Left cardiac atrium (tissue), 4 donors: ENCODE measurements at regions not wholly inside any gene's neighbourhood (a gene's known extent, or its start where the extent isn't known, plus 50 kb on each side); places are given as distances from the start of the nearest gene placed in this dataset.
"Not testable (repeated sequence)": the region's sequence is repeated elsewhere in the genome, so short reads cannot be mapped to it uniquely, and the experiment has no call there.

Experiments
- ATAC-seq, 2 donors: fragments of 200-7000 bp; cut with Tn5 transposase; one replicate each; pipeline ENCODE4 v1.9.1; 2020; ENCODE audit warnings: mild to moderate bottlenecking in 2 of 2, moderate library complexity in 2 of 2
- DNase-seq: peaks from one replicate; pipeline ENCODE4 v3.0.0-alpha.2; 2020
- intact Hi-C, 2 donors: fragments of 100-400 bp; cut with DNase I; formaldehyde crosslinking; loops; one replicate each; pipeline versions ENCODE4 v1.14.1 to v1.15.1; 2022 to 2023
- donor health status: DM: no; HTN: yes; CAD: no.
- donor health status: DM: no; HTN: yes; CAD: no; lungs with severe emphysema.
- donor health status: DM: yes; HTN: yes; CAD: no.
- donor health status: Dilated cardiomyopathy.

GRCh38 chr4:170931321-170931720 lies 841.6 kb upstream of the AADAT start:
- DNase-seq (no peak), ATAC-seq (no peak)
- intact Hi-C loops: no loop called here

GRCh38 chr4:170888660-170889059 lies 798.9 kb upstream of the AADAT start:
- intact Hi-C loops: no loop called here
- no peak for ATAC-seq
- no peak for DNase-seq

- ATAC-seq: no peak
- no peak for DNase-seq
- intact Hi-C loops: no loop called here
Observed at GRCh38 chr4:170887396-170887795, 797.6 kb upstream of the AADAT start.

DNA sequence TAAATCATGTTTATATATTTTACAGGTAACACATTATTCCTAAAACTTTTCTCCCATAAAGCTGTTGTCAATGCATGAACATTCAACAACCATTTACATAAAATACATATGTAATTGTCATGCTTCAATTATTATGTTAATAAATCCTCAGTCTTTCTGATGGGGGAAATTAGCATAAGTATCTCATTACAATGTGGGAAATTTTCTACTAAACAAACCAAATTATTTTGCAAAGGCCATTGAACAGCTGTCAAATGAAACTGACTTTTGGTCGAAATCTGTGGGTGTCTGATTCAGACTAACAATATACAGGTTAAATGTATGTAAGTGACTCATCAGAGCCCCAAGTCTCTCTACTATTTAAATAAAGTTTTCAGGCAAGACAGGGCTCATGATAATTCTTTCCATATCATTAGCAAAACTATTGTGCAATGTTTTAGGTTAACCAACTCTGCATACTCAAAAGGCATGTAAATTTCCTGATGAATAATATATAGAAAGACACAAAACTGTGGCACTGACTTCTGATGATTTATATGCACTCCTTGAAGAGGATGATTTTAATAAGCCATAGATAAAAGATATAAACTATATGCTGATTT lies 795.3 kb upstream of the AADAT start:
- DNase-seq (no peak), ATAC-seq (no peak)
- intact Hi-C loops: no loop called here

- intact Hi-C loops, ATAC-seq, DNase-seq: not testable (repeated sequence)
Observed at GRCh38 chr4:170881646-170882045, 791.9 kb upstream of the AADAT start.

GRCh38 chr4:170875868-170876267 lies 786.1 kb upstream of the AADAT start:
- DNase-seq (no peak), ATAC-seq (no peak)
- intact Hi-C loops: no loop called here

DNA sequence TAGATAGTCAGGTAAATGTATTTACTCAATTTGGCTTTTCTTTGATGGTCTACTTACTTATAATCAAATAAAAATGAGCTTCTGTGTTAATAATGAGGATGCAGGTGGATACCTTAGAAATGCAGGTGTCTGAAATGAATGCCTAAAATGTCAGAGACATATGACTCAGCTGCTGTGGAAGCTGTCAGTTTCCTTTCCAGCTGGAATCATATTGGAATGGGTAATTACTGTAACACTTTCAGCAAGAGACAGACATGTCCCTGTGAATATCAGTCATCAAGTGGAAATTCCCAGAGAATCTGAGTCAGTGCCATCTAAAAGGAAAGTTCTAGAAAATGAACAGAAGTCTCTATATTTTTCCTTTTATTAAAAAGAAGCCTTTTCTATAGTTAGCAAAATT lies 783.0 kb upstream of the AADAT start:
- ATAC-seq (no peak), DNase-seq (no peak)
- intact Hi-C loops: no loop called here

DNA sequence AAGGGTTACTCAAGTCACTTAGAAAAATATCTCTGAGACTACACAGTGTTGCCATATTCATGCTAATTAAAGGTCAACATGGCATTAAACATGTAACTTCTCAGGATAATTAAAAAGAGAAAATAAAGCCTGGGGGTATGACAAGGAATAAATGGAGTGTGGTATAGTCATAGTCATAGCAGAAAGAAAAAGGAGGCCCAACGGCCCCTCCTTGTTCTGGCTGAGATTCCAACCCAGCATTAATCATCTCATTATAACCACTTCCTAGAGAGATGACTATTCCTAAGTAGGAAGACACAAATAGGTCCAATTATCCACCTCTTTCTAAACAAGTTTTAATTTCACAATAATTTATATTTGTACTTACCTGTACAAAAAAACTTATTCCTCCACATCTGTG lies 778.4 kb upstream of the AADAT start:
- intact Hi-C loops: no loop called here
- no peak for ATAC-seq
- DNase-seq: no peak

GRCh38 chr4:170854097-170854496 lies 764.3 kb upstream of the AADAT start:
- no peak for DNase-seq
- no peak for ATAC-seq
- intact Hi-C loops: loop anchor here in 1 of 2 donors (5.0 to 10.0 kb wide), 2 partner anchors 599 to 717 kb away; no protein-coding TSS in a partner anchor

DNA sequence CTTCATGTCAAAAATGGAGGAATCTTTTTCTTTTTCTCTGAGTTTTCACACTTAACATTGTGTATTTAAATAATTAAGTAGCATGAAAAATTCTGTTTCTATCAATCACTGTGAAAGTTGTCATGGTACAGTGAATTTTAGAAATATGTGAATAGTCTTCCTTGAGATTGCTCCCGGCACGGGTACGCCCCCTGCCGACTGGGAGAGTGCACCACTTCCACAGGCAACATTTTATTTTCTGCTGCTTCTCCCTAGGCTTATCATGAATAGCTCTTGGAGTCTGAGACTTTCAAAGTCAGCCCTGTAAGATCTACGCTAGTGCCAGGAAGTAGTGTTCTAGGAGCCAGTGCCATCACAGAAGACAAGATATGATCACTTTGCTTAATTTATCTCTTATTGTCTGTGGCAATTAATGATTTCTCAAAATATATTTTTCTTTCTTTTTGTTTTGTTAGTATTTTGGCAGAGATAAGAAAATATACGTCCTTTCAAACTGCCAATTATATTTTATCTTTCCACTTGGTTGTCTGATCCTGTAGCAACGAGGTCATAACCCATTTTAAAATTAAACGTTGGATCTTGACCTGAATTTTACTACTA lies 763.8 kb upstream of the AADAT start:
- ATAC-seq: peak in 1 of 2 donors; percentile 24
- peak; percentile 20 for DNase-seq
- intact Hi-C loops: loop anchor here in 1 of 2 donors (5.0 to 10.0 kb wide), 2 partner anchors 599 to 716 kb away; no protein-coding TSS in a partner anchor

DNA sequence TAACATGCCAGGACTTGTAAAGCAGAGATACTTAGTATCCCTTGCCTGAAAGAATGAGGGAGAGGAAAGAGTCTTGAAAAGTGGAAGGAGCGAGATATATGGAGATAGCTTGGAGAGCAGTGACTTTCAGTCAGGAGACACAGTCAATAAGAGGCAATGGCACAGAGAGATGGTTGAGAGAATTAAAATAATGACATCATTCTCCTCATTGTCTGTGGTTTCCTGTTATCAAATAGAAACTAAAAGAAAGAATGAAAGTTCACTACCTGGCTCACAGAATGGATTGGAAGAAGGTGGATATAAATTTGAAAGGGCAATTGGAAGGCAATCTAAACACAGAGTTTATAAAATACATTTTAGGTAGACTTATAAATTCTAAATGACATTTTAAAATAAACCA lies 760.2 kb upstream of the AADAT start:
- intact Hi-C loops: loop anchor here in 1 of 2 donors (5.0 to 10.0 kb wide), 2 partner anchors 595 to 713 kb away; no protein-coding TSS in a partner anchor
- no peak for ATAC-seq

DNA sequence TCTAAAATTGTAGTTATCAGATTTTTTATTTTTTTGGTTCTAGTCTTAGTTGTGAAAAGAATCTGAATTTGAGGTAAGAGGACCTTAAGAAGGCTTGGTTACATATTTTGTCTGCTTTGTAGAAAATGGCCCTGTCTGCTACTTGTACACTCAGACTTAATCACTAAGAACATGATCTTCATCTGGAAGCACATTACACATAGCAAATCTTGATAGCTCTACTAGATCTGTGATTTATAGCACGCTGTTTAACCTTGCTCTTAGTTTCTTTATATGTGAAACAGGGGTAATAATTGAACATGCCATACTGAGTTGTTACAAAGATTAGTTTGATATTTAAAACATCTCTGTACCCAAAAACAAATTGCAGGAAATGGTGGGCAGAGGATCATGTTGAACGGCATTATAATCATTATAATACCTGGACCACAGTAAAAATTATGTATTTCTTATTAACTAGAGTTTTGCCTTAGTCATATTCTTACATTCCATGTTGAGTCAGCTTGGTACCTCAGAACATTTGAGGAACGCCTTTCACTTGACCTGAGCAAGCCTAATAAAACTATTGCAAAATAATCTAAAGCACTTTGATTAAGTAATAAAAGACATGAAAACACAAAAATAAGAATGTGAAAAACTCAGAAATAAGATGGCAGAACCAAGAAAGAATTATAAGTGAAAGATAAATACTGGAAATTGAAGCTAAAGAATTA lies 738.0 kb upstream of the AADAT start:
- ATAC-seq: no peak
- intact Hi-C loops: no loop called here
- DNase-seq: no peak

More for the DNA sequence above, 760.2 kb upstream of the AADAT start:
- no peak for DNase-seq

DNA sequence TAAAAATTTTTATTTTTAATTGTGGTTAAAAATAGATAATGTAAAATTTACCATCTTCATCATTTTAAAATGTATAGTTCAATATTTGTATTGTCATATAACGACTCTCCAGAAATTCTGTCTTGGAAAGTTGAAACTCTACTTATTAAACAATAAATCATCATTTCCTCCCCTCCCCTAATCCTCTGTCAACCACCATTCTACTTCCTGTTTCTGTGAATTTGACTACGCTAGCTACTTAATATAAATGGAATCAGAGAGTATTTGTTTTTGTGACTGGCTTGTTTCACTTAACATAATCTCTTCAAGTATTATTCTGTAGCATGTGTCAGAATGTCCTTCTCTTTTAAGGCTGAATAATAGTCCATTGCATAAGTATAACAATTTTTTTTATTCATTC lies 729.0 kb upstream of the AADAT start:
- intact Hi-C loops: no loop called here
- no peak for DNase-seq
- no peak for ATAC-seq

DNA sequence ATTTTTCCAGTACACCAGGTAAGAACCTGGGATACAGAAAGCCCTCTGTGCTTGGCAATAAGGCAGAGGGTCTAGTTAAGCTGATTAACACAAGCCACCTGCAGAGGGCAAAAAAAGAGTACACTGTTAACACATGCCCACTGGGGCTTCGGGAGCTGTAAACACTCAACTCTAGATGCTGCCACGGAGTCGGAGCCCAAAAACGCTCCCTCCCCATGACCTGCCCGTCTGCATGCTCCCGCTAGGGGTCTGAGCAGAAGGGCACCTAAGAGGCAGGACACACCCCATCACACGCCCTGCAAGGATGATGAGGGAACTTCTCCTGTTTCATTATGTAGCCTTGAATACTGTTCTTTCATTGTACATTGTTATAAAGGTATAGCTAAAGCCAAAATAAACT lies 715.6 kb upstream of the AADAT start:
- ATAC-seq: no peak
- DNase-seq: no peak
- intact Hi-C loops: no loop called here

DNA sequence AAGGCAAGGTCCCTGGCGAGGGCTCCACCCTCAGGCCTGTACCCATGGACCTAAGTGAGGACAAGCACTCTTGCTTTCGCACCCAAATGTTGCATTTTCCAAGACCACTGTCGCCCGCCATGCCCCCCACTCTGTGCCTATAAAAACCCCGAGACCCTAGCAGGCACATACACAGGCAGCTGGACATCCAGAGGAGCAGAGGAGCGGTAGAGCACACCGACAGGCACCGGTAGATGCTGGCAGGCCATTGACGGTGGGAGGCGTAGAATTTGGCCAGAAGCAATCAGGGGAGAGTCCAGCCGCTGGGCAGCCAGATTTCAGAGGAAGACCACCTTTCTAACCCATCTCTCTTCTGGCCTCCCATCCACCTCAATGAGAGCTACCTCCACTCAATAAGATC lies 715.2 kb upstream of the AADAT start:
- intact Hi-C loops: no loop called here
- ATAC-seq (no peak), DNase-seq (no peak)

DNA sequence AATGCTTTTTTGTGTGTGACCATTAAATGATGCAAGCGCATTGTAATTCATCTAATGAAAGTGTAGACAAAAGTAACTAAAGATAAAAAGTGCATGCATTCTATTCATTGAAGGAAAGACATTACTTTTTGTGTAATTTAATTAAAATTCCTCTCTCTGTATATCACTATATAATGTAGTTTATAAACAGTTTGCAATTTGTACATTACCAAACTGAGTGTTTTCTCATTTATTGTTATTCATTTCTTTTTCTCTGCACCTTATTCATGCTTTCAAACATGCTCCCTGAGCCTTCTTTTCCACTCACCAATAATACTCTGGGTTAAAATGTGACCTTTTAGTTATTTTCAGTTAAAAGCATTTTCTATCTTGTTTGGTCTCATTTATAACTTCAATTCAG lies 713.7 kb upstream of the AADAT start:
- intact Hi-C loops: no loop called here
- DNase-seq: no peak
- ATAC-seq: no peak

DNA sequence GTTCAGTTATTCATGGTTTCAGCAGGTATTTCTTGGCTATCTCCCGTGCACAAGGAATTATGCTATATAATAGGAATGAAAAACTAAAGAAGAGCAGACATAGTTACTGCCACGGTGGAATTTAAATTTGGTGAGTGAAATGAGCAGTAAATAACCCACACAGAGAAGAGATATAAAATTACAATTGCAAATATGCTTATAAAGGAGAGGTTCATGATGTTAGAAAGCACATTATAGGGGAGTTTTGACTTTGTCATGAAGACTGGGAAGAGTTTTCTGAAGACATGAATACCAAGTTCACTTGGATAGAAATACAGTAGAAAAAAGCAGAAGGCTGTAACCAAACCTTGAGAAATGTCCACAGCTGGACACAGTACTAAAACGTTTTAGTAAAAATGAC lies 712.0 kb upstream of the AADAT start:
- intact Hi-C loops: no loop called here
- no peak for ATAC-seq
- DNase-seq: no peak

DNA sequence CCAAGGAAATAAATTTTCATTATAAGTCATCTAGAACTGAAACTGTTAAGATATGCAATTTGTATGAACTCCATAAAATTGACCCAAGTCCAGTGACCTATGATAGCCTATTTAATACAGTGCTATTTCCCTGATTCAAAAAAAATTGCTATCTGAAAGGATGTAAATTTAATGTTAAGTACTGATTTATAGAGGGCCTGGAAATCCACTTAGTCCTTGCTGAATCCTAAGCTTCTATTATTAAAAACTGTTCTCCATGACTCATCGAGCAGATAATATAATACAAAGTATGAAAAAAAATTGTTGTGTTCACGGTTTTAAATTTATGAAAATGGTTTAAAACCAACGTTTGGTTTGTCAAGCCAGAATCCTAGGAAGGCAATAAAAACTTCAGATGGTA lies 704.8 kb upstream of the AADAT start:
- intact Hi-C loops: no loop called here
- DNase-seq (no peak), ATAC-seq (no peak)

DNA sequence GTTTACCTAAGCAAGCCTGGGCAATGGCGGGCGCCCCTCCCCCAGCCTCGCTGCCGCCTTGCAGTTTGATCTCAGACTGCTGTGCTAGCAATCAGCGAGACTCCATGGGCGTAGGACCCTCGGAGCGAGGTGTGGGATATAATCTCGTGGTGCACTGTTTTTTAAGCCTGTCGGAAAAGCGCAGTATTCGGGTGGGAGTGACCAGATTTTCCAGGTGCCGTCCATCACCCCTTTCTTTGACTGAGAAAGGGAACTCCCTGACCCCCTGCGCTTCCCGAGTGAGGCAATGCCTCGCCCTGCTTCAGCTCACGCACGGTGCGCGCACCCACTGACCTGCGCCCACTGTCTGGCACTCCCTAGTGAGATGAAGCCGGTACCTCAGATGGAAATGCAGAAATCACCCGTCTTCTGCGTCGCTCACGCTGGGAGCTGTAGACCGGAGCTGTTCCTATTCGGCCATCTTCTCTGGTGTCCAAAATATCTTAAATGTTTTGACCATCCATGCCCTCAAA lies 698.8 kb upstream of the AADAT start:
- intact Hi-C loops, DNase-seq, ATAC-seq: not testable (repeated sequence)

- ATAC-seq (no peak), DNase-seq (no peak)
- intact Hi-C loops: no loop called here
Observed at GRCh38 chr4:170777663-170778062, 687.9 kb upstream of the AADAT start.
